ENCODE measurements at regions not wholly inside any gene's neighbourhood (a gene's known extent, or its start where the extent isn't known, plus 50 kb on each side); places are given as distances from the start of the nearest gene placed in this dataset.

DNA sequence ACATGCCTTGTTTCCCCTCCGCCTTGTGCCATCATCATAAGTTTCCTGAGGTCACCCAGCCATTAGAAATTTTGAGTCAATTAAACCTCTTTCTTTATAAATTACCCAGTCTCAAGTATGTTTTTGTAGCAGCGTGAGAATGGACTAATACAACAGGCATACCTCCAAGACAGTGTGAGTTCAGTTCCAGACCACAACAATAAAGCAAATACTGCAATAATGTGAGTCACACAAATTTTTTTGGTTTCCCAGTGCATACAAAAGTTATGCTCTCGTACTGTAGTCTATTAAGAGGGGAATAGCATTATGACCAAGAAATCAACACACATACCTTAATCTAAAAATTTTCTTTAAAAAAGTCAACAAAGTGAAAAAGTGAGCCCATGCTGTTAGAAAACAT lies 217.2 kb downstream of the NR4A2 start:
- Histone ChIP-seq H3K4me3 (ENCODE audit: low read depth, low read length) (no peak overlapping the region), H3K27me3 (ENCODE audit: control insufficient read depth, insufficient read depth, low read length) (no peaks in the 10 kb centered on the region), H3K36me3 (ENCODE audit: control insufficient read depth, insufficient read depth, low read length) (no peaks in the 10 kb centered on the region)
- no peak for DNase-seq (ENCODE audit: low read depth)
- TF ChIP-seq, protein P1, sequence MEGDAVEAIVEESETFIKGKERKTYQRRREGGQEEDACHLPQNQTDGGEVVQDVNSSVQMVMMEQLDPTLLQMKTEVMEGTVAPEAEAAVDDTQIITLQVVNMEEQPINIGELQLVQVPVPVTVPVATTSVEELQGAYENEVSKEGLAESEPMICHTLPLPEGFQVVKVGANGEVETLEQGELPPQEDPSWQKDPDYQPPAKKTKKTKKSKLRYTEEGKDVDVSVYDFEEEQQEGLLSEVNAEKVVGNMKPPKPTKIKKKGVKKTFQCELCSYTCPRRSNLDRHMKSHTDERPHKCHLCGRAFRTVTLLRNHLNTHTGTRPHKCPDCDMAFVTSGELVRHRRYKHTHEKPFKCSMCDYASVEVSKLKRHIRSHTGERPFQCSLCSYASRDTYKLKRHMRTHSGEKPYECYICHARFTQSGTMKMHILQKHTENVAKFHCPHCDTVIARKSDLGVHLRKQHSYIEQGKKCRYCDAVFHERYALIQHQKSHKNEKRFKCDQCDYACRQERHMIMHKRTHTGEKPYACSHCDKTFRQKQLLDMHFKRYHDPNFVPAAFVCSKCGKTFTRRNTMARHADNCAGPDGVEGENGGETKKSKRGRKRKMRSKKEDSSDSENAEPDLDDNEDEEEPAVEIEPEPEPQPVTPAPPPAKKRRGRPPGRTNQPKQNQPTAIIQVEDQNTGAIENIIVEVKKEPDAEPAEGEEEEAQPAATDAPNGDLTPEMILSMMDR (IDR thresholded peaks at IDR 0.05; ENCODE audit: insufficient read depth, low read length, poor library complexity, severe bottlenecking): no peak

DNA sequence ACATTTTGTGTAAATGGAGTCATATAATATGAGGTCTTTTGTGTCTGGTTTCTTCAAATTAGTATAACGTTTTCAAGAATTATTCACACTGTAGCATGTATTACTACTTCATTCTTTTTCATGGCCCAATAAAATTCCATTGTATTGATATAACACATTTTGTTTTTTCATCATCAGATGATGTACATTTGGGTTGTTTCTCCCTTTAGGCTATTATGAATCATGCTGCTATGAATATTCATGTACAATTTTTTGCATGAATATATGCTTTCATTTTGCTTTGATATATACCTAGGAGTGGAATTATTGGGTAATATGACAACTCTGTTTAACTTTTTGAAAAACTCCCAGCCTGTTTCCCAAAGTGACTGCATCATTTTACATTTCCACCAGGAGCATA lies 220.2 kb downstream of the NR4A2 start:
- no peak for DNase-seq (ENCODE audit: low read depth)
- TF ChIP-seq, protein P1 (IDR thresholded peaks at IDR 0.05; ENCODE audit: insufficient read depth, low read length, poor library complexity, severe bottlenecking): no peak
- Histone ChIP-seq H3K4me3 (ENCODE audit: low read depth, low read length) (no peak overlapping the region), H3K36me3 (ENCODE audit: control insufficient read depth, insufficient read depth, low read length) (no peaks in the 10 kb centered on the region), H3K27me3 (ENCODE audit: control insufficient read depth, insufficient read depth, low read length) (no peaks in the 10 kb centered on the region)

DNA sequence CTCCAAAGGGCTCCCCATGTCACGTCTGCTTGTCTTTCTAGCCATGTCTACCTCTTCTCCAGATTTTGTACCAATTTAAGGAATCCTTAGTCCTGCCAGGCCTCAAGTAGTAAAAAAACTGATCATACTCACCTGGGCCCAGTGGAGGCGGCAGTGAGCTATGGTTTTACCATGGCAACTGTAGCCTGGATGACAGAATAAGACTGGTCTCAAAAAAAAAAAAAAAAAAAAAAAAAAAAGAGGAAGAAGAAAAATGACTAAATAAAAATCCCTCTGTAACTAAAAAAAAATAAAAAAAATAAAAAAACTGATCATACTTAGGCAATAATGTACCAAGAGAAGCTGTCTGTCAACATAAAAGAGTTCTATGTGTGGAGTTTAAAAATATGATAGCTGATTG lies 221.6 kb downstream of the NR4A2 start:
- TF ChIP-seq, protein P1 (IDR thresholded peaks at IDR 0.05; ENCODE audit: insufficient read depth, low read length, poor library complexity, severe bottlenecking): no peak
- no peak for DNase-seq (ENCODE audit: low read depth)
- Histone ChIP-seq H3K36me3 (ENCODE audit: control insufficient read depth, insufficient read depth, low read length) (no peaks in the 10 kb centered on the region), H3K27me3 (ENCODE audit: control insufficient read depth, insufficient read depth, low read length) (no peaks in the 10 kb centered on the region), H3K4me3 (ENCODE audit: low read depth, low read length) (no peak overlapping the region)

DNA sequence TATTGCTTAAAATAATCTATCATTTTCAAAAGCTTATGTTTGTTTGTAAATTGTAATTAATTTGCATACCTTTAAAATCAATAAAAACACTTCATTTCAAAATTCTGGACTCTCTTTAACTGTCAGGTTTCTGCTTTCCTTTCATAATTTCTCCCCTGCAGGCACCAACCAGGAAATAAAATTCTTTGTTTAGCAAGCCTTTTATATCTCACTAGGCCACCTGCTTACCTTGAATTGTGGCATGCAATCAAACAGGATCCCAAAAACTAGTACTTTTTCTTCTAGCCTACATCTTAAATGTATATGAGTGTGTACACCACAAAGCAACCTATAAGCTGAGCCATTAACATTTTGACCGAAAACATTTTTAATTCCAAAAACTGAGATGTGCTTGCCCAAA lies 233.1 kb downstream of the NR4A2 start:
- TF ChIP-seq, protein P1 (IDR thresholded peaks at IDR 0.05; ENCODE audit: insufficient read depth, low read length, poor library complexity, severe bottlenecking): no peak

DNA sequence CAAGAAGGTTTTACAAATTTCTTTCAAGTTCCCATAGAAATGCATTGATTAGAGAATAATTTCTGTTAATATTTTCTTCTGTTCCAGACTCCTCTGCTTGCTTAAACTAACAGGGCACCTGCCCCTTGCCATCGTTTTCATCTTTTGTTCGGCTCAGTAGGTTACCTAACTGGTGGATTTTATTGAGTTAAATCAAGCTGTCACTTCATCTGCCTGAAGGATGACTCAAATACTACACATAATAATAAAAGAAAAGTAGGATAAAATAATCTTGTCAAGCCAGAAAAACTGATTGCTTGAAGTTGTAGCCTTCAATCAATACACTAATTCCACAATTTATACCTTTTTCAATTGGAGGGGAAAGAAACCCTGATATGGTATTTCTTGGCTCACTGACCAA lies 234.0 kb downstream of the NR4A2 start:
- Histone ChIP-seq H3K36me3 (ENCODE audit: control insufficient read depth, insufficient read depth, low read length) (no peaks in the 10 kb centered on the region), H3K27me3 (ENCODE audit: control insufficient read depth, insufficient read depth, low read length) (no peaks in the 10 kb centered on the region), H3K4me3 (ENCODE audit: low read depth, low read length) (no peak overlapping the region)
- DNase-seq (ENCODE audit: low read depth): no peak
- TF ChIP-seq, protein P1 (IDR thresholded peaks at IDR 0.05; ENCODE audit: insufficient read depth, low read length, poor library complexity, severe bottlenecking): no peak

More for the DNA sequence above, 233.1 kb downstream of the NR4A2 start:
- Histone ChIP-seq H3K27me3 (ENCODE audit: control insufficient read depth, insufficient read depth, low read length) (no peaks in the 10 kb centered on the region), H3K4me3 (ENCODE audit: low read depth, low read length) (no peak overlapping the region), H3K36me3 (ENCODE audit: control insufficient read depth, insufficient read depth, low read length) (no peaks in the 10 kb centered on the region)
- no peak for DNase-seq (ENCODE audit: low read depth)

DNA sequence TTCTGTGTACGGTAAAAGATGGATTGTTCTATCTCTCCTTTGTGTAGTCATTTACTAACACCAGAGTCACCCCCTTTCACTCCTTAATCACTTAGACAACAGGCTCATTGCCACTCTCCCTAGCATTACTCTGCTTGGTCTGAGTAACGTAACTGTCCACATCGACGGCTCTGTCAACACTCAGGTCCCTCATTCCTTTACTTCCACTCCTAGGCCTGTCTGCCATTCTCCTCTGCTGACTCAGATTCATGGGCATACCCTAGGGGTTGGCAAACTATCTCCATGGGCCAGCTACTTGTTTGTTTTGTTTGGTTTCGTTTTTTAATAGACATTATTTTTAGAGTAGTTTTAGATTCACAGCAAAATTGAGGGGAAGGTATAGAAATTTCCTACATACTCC lies 243.9 kb downstream of the NR4A2 start:
- DNase-seq (ENCODE audit: low read depth): no peak
- Histone ChIP-seq H3K4me3 (ENCODE audit: low read depth, low read length) (no peak overlapping the region), H3K36me3 (ENCODE audit: control insufficient read depth, insufficient read depth, low read length) (no peaks in the 10 kb centered on the region)

More for the DNA sequence above, 243.9 kb downstream of the NR4A2 start:
- H3K27me3 ChIP-seq (ENCODE audit: control insufficient read depth, insufficient read depth, low read length): no peaks in the 10 kb centered on the region
- TF ChIP-seq, protein P1 (IDR thresholded peaks at IDR 0.05; ENCODE audit: insufficient read depth, low read length, poor library complexity, severe bottlenecking): no peak
